GM23338 (cell line): ENCODE measurements at regions not wholly inside any gene's neighbourhood (a gene's known extent, or its start where the extent isn't known, plus 50 kb on each side); places are given as distances from the start of the nearest gene placed in this dataset.

Experiments used
- ATAC-seq: fragments of 200-7000 bp; cut with Tn5 transposase; 3 replicates; pipeline ENCODE4 v1.9.1; 2020
- DNase-seq: peaks from one replicate; pipeline ENCODE4 v3.0.0-alpha.2; 2015; ENCODE audit warnings: low spot score
- H2AFZ ChIP-seq: fragments of 200-600 bp; sonication (generic); 2 replicates; pipeline ENCODE4 v1.8.0; 2016; ENCODE audit warnings: antibody characterized with exemption, mild to moderate bottlenecking, moderate library complexity
- H3F3A ChIP-seq: fragments of 200-600 bp; sonication (generic); replicated peaks from 2 replicates; pipeline ENCODE4 v1.8.0; 2017; ENCODE audit warnings: antibody characterized with exemption, mixed run types, low read depth
- H3K27ac ChIP-seq: fragments of 200-600 bp; sonication (generic); 2 replicates; pipeline ENCODE4 v1.6.1; 2016; ENCODE audit warnings: low read depth
- H3K27me3 ChIP-seq: fragments of 200-600 bp; sonication (generic); 2 replicates; pipeline ENCODE4 v1.8.0; 2016; ENCODE audit warnings: mild to moderate bottlenecking, mixed run types, moderate library complexity; ENCODE audit not compliant: insufficient read depth
- H3K36me3 ChIP-seq: fragments of 200-600 bp; sonication (generic); 2 replicates; pipeline ENCODE4 v1.8.0; 2016; ENCODE audit warnings: mild to moderate bottlenecking; ENCODE audit not compliant: insufficient read depth
- H3K4me1 ChIP-seq: fragments of 200-600 bp; sonication (generic); 2 replicates; pipeline ENCODE4 v1.8.0; 2016; ENCODE audit warnings: mild to moderate bottlenecking, moderate library complexity; ENCODE audit not compliant: insufficient read depth
- H3K4me2 ChIP-seq: fragments of 200-600 bp; sonication (generic); 2 replicates; pipeline ENCODE4 v1.7.1; 2017; ENCODE audit warnings: mixed run types
- H3K4me3 ChIP-seq: fragments of 200-600 bp; sonication (generic); 2 replicates; pipeline ENCODE4 v1.6.1; 2016; ENCODE audit warnings: mixed run types
- H3K79me2 ChIP-seq: fragments of 200-600 bp; sonication (generic); replicated peaks from 2 replicates; pipeline ENCODE4 v1.8.0; 2017; ENCODE audit warnings: mild to moderate bottlenecking; ENCODE audit not compliant: insufficient read depth
- H3K9me2 ChIP-seq: fragments of 200-600 bp; sonication (generic); 2 replicates; pipeline ENCODE4 v1.8.0; 2017; ENCODE audit not compliant: insufficient read depth
- H4K20me1 ChIP-seq: fragments of 200-600 bp; sonication (generic); replicated peaks from 2 replicates; pipeline ENCODE4 v1.8.0; 2017; ENCODE audit warnings: mild to moderate bottlenecking; ENCODE audit not compliant: insufficient read depth
- H3K27ac Mint-ChIP-seq: 2 replicates; pipeline ENCODE4 v1.8.0; 2020; ENCODE audit warnings: inconsistent platforms, mild to moderate bottlenecking, moderate library complexity, mixed read lengths
- H3K27me3 Mint-ChIP-seq: 3 replicates; pipeline ENCODE4 v1.8.0; 2022; ENCODE audit warnings: low read depth, mild to moderate bottlenecking, moderate library complexity, mixed read lengths, inconsistent platforms; ENCODE audit not compliant: insufficient read depth, poor library complexity
- H3K36me3 Mint-ChIP-seq: 3 replicates; pipeline ENCODE4 v1.8.0; 2021; ENCODE audit warnings: low read depth, mild to moderate bottlenecking, inconsistent platforms, moderate library complexity, mixed read lengths
- H3K4me1 Mint-ChIP-seq: 3 replicates; pipeline ENCODE4 v1.8.0; 2020; ENCODE audit warnings: mild to moderate bottlenecking, inconsistent platforms, mixed read lengths
- H3K4me3 Mint-ChIP-seq: 3 replicates; pipeline ENCODE4 v1.8.0; 2021; ENCODE audit warnings: moderate library complexity, mild to moderate bottlenecking, inconsistent platforms, mixed read lengths
- H3K9me3 Mint-ChIP-seq: 3 replicates; pipeline ENCODE4 v1.8.0; 2020; ENCODE audit warnings: moderate library complexity, mild to moderate bottlenecking, inconsistent platforms, mixed read lengths
- CREB1 ChIP-seq: fragments of 250-450 bp; sonication (Bioruptor Pico); IDR thresholded peaks from 2 replicates; pipeline ENCODE4 v1.5.0; 2020; ENCODE audit warnings: low read depth, mild to moderate bottlenecking, moderate library complexity
- EZH2 ChIP-seq: fragments of 200-600 bp; sonication (generic); IDR thresholded peaks from one replicate; pipeline ENCODE4 v1.8.0; 2017; ENCODE audit warnings: antibody characterized with exemption, mild to moderate bottlenecking, low read depth; ENCODE audit not compliant: unreplicated experiment
- EZH2phosphoT487 ChIP-seq: fragments of 200-600 bp; sonication (generic); IDR thresholded peaks from one replicate; pipeline ENCODE4 v1.8.1; 2018; ENCODE audit warnings: antibody characterized with exemption; ENCODE audit not compliant: unreplicated experiment
- JUNB ChIP-seq: IDR thresholded peaks from one replicate; pipeline ENCODE4 v1.6.1; 2016; ENCODE audit warnings: antibody characterized with exemption; ENCODE audit not compliant: unreplicated experiment
- NANOG ChIP-seq: IDR thresholded peaks from 2 replicates; pipeline ENCODE4 v1.6.1; 2016; ENCODE audit warnings: antibody characterized with exemption, borderline replicate concordance
- POLR2AphosphoS5 ChIP-seq: IDR thresholded peaks from 2 replicates; pipeline ENCODE4 v1.6.1; 2016; ENCODE audit warnings: antibody characterized with exemption, low read depth
- STAT1 ChIP-seq: IDR thresholded peaks from one replicate; pipeline ENCODE4 v1.6.1; 2016; ENCODE audit warnings: antibody characterized with exemption; ENCODE audit not compliant: unreplicated experiment
- ZNF114 ChIP-seq: fragments of 250-450 bp; sonication (Bioruptor Pico); IDR thresholded peaks from 2 replicates; pipeline ENCODE4 v1.5.0; 2020; ENCODE audit warnings: mild to moderate bottlenecking, moderate library complexity
- ZNF331 ChIP-seq: fragments of 250-450 bp; sonication (Bioruptor Pico); IDR thresholded peaks from 2 replicates; pipeline ENCODE4 v1.5.0; 2020; ENCODE audit warnings: low read depth, mild to moderate bottlenecking, moderate library complexity
- TF ChIP-seq, protein P1 (sequence below): fragments of 250-450 bp; sonication (Bioruptor Pico); IDR thresholded peaks from 2 replicates; pipeline ENCODE4 v1.5.0; 2020; ENCODE audit warnings: mild to moderate bottlenecking, moderate library complexity
- TF ChIP-seq, protein P2 (sequence below): IDR thresholded peaks from one replicate; pipeline ENCODE4 v1.6.1; 2018; ENCODE audit warnings: antibody characterized with exemption; ENCODE audit not compliant: unreplicated experiment
- TF ChIP-seq, protein P3 (sequence below): IDR thresholded peaks from 2 replicates; pipeline ENCODE4 v1.6.1; 2016; ENCODE audit warnings: antibody characterized with exemption
- TF ChIP-seq, protein P4 (sequence below), 2 experiments: fragments of 200-600 bp in 1 of 2; sonication (generic) in 1 of 2; conservative IDR thresholded peaks; 2 replicates each; pipeline versions ENCODE4 v1.5.1 to v1.6.1; 2016 to 2017; ENCODE audit warnings: antibody characterized with exemption in 2 of 2, low read depth in 2 of 2, mild to moderate bottlenecking in 2 of 2, moderate library complexity in 1 of 2

DNA sequence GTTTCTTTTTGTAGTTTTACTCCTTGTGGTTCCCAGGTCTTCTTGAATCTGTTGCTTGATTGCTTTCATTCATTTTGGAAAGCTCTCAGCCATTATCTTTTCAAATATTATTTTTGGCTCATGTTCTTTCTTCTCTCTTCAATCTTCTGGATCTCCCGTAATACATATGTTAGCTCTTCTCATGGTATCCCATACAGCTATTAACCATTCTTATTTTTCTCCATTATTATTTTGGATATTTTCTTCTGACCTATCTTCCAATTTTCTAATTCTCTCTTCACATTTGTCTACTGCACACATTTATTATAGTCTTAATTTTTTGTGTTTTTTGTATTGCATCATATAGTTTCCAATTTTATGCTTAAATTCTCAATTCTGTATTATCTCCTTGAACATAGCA lies 123.9 kb upstream of the ARID2 start:
- H3K4me3 ChIP-seq = no peak overlapping the region
- no peak overlapping the region for H3K27ac ChIP-seq
- no peaks in the 10 kb centered on the region for H3F3A ChIP-seq
- H3K4me2 ChIP-seq = no peak overlapping the region
- no peak for TF ChIP-seq POLR2AphosphoS5
- no peak for TF ChIP-seq JUNB
- no peak for TF ChIP-seq NANOG
- no peak for TF ChIP-seq EZH2phosphoT487
- TF ChIP-seq EZH2 = no peak
- no peak for TF ChIP-seq ZNF331 (CRISPR knock-in tag)
- TF ChIP-seq, protein P1, sequence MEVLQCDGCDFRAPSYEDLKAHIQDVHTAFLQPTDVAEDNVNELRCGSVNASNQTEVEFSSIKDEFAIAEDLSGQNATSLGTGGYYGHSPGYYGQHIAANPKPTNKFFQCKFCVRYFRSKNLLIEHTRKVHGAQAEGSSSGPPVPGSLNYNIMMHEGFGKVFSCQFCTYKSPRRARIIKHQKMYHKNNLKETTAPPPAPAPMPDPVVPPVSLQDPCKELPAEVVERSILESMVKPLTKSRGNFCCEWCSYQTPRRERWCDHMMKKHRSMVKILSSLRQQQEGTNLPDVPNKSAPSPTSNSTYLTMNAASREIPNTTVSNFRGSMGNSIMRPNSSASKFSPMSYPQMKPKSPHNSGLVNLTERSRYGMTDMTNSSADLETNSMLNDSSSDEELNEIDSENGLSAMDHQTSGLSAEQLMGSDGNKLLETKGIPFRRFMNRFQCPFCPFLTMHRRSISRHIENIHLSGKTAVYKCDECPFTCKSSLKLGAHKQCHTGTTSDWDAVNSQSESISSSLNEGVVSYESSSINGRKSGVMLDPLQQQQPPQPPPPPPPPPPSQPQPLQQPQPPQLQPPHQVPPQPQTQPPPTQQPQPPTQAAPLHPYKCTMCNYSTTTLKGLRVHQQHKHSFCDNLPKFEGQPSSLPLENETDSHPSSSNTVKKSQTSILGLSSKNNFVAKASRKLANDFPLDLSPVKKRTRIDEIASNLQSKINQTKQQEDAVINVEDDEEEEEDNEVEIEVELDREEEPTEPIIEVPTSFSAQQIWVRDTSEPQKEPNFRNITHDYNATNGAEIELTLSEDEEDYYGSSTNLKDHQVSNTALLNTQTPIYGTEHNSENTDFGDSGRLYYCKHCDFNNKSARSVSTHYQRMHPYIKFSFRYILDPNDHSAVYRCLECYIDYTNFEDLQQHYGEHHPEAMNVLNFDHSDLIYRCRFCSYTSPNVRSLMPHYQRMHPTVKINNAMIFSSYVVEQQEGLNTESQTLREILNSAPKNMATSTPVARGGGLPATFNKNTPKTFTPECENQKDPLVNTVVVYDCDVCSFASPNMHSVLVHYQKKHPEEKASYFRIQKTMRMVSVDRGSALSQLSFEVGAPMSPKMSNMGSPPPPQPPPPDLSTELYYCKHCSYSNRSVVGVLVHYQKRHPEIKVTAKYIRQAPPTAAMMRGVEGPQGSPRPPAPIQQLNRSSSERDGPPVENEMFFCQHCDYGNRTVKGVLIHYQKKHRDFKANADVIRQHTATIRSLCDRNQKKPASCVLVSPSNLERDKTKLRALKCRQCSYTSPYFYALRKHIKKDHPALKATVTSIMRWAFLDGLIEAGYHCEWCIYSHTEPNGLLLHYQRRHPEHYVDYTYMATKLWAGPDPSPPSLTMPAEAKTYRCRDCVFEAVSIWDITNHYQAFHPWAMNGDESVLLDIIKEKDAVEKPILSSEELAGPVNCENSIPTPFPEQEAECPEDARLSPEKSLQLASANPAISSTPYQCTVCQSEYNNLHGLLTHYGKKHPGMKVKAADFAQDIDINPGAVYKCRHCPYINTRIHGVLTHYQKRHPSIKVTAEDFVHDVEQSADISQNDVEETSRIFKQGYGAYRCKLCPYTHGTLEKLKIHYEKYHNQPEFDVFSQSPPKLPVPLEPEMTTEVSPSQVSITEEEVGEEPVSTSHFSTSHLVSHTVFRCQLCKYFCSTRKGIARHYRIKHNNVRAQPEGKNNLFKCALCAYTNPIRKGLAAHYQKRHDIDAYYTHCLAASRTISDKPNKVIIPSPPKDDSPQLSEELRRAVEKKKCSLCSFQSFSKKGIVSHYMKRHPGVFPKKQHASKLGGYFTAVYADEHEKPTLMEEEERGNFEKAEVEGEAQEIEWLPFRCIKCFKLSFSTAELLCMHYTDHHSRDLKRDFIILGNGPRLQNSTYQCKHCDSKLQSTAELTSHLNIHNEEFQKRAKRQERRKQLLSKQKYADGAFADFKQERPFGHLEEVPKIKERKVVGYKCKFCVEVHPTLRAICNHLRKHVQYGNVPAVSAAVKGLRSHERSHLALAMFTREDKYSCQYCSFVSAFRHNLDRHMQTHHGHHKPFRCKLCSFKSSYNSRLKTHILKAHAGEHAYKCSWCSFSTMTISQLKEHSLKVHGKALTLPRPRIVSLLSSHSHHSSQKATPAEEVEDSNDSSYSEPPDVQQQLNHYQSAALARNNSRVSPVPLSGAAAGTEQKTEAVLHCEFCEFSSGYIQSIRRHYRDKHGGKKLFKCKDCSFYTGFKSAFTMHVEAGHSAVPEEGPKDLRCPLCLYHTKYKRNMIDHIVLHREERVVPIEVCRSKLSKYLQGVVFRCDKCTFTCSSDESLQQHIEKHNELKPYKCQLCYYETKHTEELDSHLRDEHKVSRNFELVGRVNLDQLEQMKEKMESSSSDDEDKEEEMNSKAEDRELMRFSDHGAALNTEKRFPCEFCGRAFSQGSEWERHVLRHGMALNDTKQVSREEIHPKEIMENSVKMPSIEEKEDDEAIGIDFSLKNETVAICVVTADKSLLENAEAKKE (CRISPR knock-in tag) = no peak
- TF ChIP-seq, protein P2, sequence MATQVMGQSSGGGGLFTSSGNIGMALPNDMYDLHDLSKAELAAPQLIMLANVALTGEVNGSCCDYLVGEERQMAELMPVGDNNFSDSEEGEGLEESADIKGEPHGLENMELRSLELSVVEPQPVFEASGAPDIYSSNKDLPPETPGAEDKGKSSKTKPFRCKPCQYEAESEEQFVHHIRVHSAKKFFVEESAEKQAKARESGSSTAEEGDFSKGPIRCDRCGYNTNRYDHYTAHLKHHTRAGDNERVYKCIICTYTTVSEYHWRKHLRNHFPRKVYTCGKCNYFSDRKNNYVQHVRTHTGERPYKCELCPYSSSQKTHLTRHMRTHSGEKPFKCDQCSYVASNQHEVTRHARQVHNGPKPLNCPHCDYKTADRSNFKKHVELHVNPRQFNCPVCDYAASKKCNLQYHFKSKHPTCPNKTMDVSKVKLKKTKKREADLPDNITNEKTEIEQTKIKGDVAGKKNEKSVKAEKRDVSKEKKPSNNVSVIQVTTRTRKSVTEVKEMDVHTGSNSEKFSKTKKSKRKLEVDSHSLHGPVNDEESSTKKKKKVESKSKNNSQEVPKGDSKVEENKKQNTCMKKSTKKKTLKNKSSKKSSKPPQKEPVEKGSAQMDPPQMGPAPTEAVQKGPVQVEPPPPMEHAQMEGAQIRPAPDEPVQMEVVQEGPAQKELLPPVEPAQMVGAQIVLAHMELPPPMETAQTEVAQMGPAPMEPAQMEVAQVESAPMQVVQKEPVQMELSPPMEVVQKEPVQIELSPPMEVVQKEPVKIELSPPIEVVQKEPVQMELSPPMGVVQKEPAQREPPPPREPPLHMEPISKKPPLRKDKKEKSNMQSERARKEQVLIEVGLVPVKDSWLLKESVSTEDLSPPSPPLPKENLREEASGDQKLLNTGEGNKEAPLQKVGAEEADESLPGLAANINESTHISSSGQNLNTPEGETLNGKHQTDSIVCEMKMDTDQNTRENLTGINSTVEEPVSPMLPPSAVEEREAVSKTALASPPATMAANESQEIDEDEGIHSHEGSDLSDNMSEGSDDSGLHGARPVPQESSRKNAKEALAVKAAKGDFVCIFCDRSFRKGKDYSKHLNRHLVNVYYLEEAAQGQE = no peak
- TF ChIP-seq, protein P3, sequence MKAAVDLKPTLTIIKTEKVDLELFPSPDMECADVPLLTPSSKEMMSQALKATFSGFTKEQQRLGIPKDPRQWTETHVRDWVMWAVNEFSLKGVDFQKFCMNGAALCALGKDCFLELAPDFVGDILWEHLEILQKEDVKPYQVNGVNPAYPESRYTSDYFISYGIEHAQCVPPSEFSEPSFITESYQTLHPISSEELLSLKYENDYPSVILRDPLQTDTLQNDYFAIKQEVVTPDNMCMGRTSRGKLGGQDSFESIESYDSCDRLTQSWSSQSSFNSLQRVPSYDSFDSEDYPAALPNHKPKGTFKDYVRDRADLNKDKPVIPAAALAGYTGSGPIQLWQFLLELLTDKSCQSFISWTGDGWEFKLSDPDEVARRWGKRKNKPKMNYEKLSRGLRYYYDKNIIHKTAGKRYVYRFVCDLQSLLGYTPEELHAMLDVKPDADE = no peak
- TF ChIP-seq ZNF114 (CRISPR knock-in tag) = no peak
- TF ChIP-seq CREB1 (CRISPR knock-in tag) = no peak
- TF ChIP-seq STAT1 = no peak
- TF ChIP-seq, protein P4, sequence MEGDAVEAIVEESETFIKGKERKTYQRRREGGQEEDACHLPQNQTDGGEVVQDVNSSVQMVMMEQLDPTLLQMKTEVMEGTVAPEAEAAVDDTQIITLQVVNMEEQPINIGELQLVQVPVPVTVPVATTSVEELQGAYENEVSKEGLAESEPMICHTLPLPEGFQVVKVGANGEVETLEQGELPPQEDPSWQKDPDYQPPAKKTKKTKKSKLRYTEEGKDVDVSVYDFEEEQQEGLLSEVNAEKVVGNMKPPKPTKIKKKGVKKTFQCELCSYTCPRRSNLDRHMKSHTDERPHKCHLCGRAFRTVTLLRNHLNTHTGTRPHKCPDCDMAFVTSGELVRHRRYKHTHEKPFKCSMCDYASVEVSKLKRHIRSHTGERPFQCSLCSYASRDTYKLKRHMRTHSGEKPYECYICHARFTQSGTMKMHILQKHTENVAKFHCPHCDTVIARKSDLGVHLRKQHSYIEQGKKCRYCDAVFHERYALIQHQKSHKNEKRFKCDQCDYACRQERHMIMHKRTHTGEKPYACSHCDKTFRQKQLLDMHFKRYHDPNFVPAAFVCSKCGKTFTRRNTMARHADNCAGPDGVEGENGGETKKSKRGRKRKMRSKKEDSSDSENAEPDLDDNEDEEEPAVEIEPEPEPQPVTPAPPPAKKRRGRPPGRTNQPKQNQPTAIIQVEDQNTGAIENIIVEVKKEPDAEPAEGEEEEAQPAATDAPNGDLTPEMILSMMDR (conservative IDR thresholded peaks at IDR 0.05; ENCODE audit: low read depth in 2 of 2) = no peak
- DNase-seq (no peak), ATAC-seq (no peak)
- peaks cover 4% of the 10 kb centered on the region; the same call in 2 of the 3 replicates for H3K9me3 Mint-ChIP-seq
- H3K36me3 Mint-ChIP-seq = peaks cover 4% of the 10 kb centered on the region; the same call in 1 of the 3 replicates
- H3K4me3 Mint-ChIP-seq = no peak overlapping the region
- no peaks in the 10 kb centered on the region for H3K4me1 ChIP-seq
- no peaks in the 10 kb centered on the region for H3K36me3 ChIP-seq
- H3K4me1 Mint-ChIP-seq = no peaks in the 10 kb centered on the region
- no peaks in the 10 kb centered on the region for H3K9me2 ChIP-seq
- H3K27ac Mint-ChIP-seq = no peak overlapping the region
- H2AFZ ChIP-seq = no peak overlapping the region
- no peaks in the 10 kb centered on the region for H4K20me1 ChIP-seq
- H3K79me2 ChIP-seq = no peaks in the 10 kb centered on the region
- H3K27me3 Mint-ChIP-seq = no peaks in the 10 kb centered on the region
- H3K27me3 ChIP-seq = no peaks in the 10 kb centered on the region
